Liver (tissue), 8 donors: ENCODE measurements at regions not wholly inside any gene's neighbourhood (a gene's known extent, or its start where the extent isn't known, plus 50 kb on each side); places are given as distances from the start of the nearest gene placed in this dataset.

Experiments used
- DNase-seq: peaks from one replicate; pipeline ENCODE4 v3.0.0-alpha.2; 2017; ENCODE audit warnings: low spot score
- H3K27ac ChIP-seq, 2 donors: one replicate each; pipeline ENCODE4 v1.7.0; 2013; ENCODE audit warnings: inconsistent platforms in 2 of 2, low read length in 2 of 2, control low read depth in 1 of 2, low read depth in 1 of 2, mild to moderate bottlenecking in 1 of 2
- H3K27me3 ChIP-seq, 4 donors: one replicate each; pipeline versions ENCODE4 v1.6.1 to v1.7.0; 2013; ENCODE audit warnings: low read length in 3 of 4, inconsistent platforms in 1 of 4, mild to moderate bottlenecking in 1 of 4, moderate library complexity in 1 of 4; ENCODE audit not compliant: control insufficient read depth in 4 of 4, insufficient read depth in 4 of 4
- H3K36me3 ChIP-seq, 4 donors: one replicate each; pipeline versions ENCODE4 v1.6.1 to v1.7.0; 2013; ENCODE audit warnings: low read length in 3 of 4, mild to moderate bottlenecking in 3 of 4, low read depth in 1 of 4, moderate library complexity in 1 of 4; ENCODE audit not compliant: control insufficient read depth in 4 of 4, insufficient read depth in 3 of 4
- H3K4me1 ChIP-seq, 4 donors: one replicate each; pipeline versions ENCODE4 v1.6.1 to v1.7.0; 2013; ENCODE audit warnings: low read length in 3 of 4, mild to moderate bottlenecking in 3 of 4, moderate library complexity in 1 of 4; ENCODE audit not compliant: control insufficient read depth in 4 of 4, insufficient read depth in 4 of 4
- H3K4me3 ChIP-seq, 3 donors: one replicate each; pipeline versions ENCODE4 v1.6.1 to v1.7.0; 2013; ENCODE audit warnings: low read length in 3 of 3, control low read depth in 1 of 3, low read depth in 1 of 3, mild to moderate bottlenecking in 1 of 3
- H3K9ac ChIP-seq, 2 donors: one replicate each; pipeline ENCODE4 v1.7.0; 2013; ENCODE audit warnings: low read length in 2 of 2, mild to moderate bottlenecking in 2 of 2, moderate library complexity in 2 of 2, control low read depth in 1 of 2, low read depth in 1 of 2
- H3K9me3 ChIP-seq, 4 donors: one replicate each; pipeline versions ENCODE4 v1.6.1 to v1.7.0; 2013; ENCODE audit warnings: low read length in 3 of 4; ENCODE audit not compliant: control insufficient read depth in 4 of 4
- EGR1 ChIP-seq, 2 donors: IDR thresholded peaks; 2 replicates each; pipeline ENCODE4 v1.6.1; 2016 to 2018; ENCODE audit warnings: antibody characterized with exemption in 2 of 2, low read depth in 2 of 2
- FOXA1 ChIP-seq: IDR thresholded peaks from 2 replicates; pipeline ENCODE4 v1.6.1; 2016; ENCODE audit warnings: antibody characterized with exemption
- GABPA ChIP-seq, 2 donors: IDR thresholded peaks in 1 of 2; conservative IDR thresholded peaks in 1 of 2; 2 replicates each; pipeline ENCODE4 v1.6.1; 2016; ENCODE audit warnings: antibody characterized with exemption in 2 of 2, mild to moderate bottlenecking in 1 of 2, moderate library complexity in 1 of 2
- HNF4A ChIP-seq, 2 donors: conservative IDR thresholded peaks; 2 replicates each; pipeline ENCODE4 v1.6.1; 2016; ENCODE audit warnings: antibody characterized with exemption in 2 of 2, mild to moderate bottlenecking in 2 of 2
- HNF4G ChIP-seq: IDR thresholded peaks from 2 replicates; pipeline ENCODE4 v1.6.1; 2016; ENCODE audit warnings: antibody characterized with exemption
- NR2F2 ChIP-seq: IDR thresholded peaks from 2 replicates; pipeline ENCODE4 v1.6.1; 2016; ENCODE audit warnings: antibody characterized with exemption
- RAD21 ChIP-seq, 2 donors: IDR thresholded peaks; 2 replicates each; pipeline ENCODE4 v1.6.1; 2016; ENCODE audit warnings: antibody characterized with exemption in 2 of 2, mild to moderate bottlenecking in 2 of 2
- RXRA ChIP-seq, 2 donors: IDR thresholded peaks; 2 replicates each; pipeline ENCODE4 v1.6.1; 2017 to 2018; ENCODE audit warnings: antibody characterized with exemption in 2 of 2, mild to moderate bottlenecking in 1 of 2
- SP1 ChIP-seq: IDR thresholded peaks from 2 replicates; pipeline ENCODE4 v1.6.1; 2018; ENCODE audit warnings: antibody characterized with exemption, mild to moderate bottlenecking
- WGBS: extraction: QIAGEN DNeasy Blood & Tissue Kit; methylation state at CpG from one replicate; pipeline ENCODE4 v1.1.7; 2013; 5-methylcytosine and 5-hydroxymethylcytosine counted together
- TF ChIP-seq, protein P1 (sequence below): fragments of 150-350 bp; IDR thresholded peaks from 2 replicates; pipeline ENCODE4 v1.5.1; 2017; ENCODE audit warnings: improper control_type of control experiment, low read depth, low read length; ENCODE audit not compliant: missing input control
- TF ChIP-seq, protein P2 (sequence below): IDR thresholded peaks from 2 replicates; pipeline ENCODE4 v1.6.1; 2016; ENCODE audit warnings: antibody characterized with exemption
- TF ChIP-seq, protein P3 (sequence below): IDR thresholded peaks from 2 replicates; pipeline ENCODE4 v1.6.1; 2016; ENCODE audit warnings: antibody characterized with exemption, mild to moderate bottlenecking
- TF ChIP-seq, protein P4 (sequence below): IDR thresholded peaks from 2 replicates; pipeline ENCODE4 v1.6.1; 2016; ENCODE audit warnings: antibody characterized with exemption
- donor health status: healthy.
- donor health status: healthy.
- donor health status: healthy.
- donor health status: healthy.
- donor health status: healthy.

DNA sequence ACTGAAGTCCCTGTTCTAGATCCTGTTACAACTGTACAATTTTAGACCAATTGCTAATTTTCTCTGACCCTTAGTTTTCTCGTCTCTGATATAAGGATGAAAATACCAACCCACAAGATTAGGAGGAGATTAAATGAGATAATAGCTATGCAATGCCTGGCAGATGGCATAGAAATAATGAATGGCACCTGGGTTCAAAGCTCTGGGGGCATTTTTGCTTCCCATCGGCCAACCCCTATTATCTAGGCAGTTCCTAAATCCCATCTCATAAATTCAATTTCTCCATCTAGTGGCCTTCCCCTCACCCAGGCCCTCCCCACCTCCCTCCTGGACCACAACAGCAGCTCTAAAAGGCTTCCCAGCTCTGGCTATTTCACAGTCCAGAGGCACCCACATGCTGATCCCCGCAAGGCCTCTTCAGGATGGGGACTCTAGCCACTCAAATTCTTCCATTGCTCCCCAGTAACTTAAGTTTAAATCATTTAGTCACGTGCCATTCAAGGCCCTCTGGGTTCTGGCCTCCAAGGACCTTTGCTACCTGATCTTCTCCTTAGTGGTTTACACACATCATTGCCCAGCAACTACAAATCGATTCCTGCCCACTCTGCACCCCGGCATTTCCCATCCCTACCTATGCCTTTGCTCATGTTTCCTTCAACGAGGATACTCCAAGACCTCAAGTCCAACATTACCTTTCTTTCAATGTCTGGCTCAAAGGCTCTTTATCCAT, 202.4 kb upstream of the KLF14 start:
- 88% methylated on average over 7 of the region's 7 CpGs for WGBS
- no peak for DNase-seq
- Histone ChIP-seq H3K27me3 (no peaks in the 10 kb centered on the region), H3K4me3 (no peak overlapping the region), H3K27ac (no peak overlapping the region), H3K9ac (no peak overlapping the region), H3K36me3 (peaks cover 0 to 14% (median 5%) of the 10 kb centered on the region in 4 donors), H3K4me1 (peaks cover 0 to 3% (median 2%) of the 10 kb centered on the region in 4 donors), H3K9me3 (no peaks in the 10 kb centered on the region)
- TF ChIP-seq, protein P1, sequence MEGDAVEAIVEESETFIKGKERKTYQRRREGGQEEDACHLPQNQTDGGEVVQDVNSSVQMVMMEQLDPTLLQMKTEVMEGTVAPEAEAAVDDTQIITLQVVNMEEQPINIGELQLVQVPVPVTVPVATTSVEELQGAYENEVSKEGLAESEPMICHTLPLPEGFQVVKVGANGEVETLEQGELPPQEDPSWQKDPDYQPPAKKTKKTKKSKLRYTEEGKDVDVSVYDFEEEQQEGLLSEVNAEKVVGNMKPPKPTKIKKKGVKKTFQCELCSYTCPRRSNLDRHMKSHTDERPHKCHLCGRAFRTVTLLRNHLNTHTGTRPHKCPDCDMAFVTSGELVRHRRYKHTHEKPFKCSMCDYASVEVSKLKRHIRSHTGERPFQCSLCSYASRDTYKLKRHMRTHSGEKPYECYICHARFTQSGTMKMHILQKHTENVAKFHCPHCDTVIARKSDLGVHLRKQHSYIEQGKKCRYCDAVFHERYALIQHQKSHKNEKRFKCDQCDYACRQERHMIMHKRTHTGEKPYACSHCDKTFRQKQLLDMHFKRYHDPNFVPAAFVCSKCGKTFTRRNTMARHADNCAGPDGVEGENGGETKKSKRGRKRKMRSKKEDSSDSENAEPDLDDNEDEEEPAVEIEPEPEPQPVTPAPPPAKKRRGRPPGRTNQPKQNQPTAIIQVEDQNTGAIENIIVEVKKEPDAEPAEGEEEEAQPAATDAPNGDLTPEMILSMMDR, result no peak
- TF ChIP-seq RXRA (IDR thresholded peaks at IDR 0.05) (no peak), HNF4A (conservative IDR thresholded peaks at IDR 0.05) (no peak), HNF4G (no peak)

DNA sequence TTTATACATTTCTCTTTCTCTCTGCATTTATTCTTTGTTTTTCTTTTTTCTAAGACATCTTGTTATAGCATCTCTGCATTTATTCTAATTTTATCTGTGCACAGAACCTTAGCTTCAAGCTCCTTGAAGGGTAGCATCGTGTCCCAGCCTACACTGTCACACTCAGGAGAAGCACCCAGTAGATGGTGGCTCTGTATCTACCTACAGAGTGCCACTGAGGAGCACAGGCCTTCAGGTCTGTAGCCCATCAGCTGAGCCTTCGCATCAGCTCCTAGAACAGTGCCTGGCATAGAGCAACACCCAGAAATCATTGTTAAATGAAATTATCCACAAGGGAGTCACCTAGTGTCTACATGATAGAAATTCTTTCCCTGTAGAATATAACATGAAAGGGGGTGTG, 203.0 kb upstream of the KLF14 start:
- no peak for TF ChIP-seq GABPA (IDR thresholded peaks at IDR 0.05 in 1 of 2, conservative IDR thresholded peaks at IDR 0.05 in 1 of 2)
- no peak for TF ChIP-seq NR2F2
- TF ChIP-seq HNF4A (conservative IDR thresholded peaks at IDR 0.05), result no peak
- TF ChIP-seq, protein P2, sequence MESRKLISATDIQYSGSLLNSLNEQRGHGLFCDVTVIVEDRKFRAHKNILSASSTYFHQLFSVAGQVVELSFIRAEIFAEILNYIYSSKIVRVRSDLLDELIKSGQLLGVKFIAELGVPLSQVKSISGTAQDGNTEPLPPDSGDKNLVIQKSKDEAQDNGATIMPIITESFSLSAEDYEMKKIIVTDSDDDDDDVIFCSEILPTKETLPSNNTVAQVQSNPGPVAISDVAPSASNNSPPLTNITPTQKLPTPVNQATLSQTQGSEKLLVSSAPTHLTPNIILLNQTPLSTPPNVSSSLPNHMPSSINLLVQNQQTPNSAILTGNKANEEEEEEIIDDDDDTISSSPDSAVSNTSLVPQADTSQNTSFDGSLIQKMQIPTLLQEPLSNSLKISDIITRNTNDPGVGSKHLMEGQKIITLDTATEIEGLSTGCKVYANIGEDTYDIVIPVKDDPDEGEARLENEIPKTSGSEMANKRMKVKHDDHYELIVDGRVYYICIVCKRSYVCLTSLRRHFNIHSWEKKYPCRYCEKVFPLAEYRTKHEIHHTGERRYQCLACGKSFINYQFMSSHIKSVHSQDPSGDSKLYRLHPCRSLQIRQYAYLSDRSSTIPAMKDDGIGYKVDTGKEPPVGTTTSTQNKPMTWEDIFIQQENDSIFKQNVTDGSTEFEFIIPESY, result no peak
- no peak for TF ChIP-seq SP1
- TF ChIP-seq EGR1 (IDR thresholded peaks at IDR 0.05; ENCODE audit: low read depth in 2 of 2), result no peak
- TF ChIP-seq, protein P3, sequence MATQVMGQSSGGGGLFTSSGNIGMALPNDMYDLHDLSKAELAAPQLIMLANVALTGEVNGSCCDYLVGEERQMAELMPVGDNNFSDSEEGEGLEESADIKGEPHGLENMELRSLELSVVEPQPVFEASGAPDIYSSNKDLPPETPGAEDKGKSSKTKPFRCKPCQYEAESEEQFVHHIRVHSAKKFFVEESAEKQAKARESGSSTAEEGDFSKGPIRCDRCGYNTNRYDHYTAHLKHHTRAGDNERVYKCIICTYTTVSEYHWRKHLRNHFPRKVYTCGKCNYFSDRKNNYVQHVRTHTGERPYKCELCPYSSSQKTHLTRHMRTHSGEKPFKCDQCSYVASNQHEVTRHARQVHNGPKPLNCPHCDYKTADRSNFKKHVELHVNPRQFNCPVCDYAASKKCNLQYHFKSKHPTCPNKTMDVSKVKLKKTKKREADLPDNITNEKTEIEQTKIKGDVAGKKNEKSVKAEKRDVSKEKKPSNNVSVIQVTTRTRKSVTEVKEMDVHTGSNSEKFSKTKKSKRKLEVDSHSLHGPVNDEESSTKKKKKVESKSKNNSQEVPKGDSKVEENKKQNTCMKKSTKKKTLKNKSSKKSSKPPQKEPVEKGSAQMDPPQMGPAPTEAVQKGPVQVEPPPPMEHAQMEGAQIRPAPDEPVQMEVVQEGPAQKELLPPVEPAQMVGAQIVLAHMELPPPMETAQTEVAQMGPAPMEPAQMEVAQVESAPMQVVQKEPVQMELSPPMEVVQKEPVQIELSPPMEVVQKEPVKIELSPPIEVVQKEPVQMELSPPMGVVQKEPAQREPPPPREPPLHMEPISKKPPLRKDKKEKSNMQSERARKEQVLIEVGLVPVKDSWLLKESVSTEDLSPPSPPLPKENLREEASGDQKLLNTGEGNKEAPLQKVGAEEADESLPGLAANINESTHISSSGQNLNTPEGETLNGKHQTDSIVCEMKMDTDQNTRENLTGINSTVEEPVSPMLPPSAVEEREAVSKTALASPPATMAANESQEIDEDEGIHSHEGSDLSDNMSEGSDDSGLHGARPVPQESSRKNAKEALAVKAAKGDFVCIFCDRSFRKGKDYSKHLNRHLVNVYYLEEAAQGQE, result no peak
- no peak for TF ChIP-seq FOXA1
- TF ChIP-seq RXRA (IDR thresholded peaks at IDR 0.05), result no peak
- TF ChIP-seq, protein P4, sequence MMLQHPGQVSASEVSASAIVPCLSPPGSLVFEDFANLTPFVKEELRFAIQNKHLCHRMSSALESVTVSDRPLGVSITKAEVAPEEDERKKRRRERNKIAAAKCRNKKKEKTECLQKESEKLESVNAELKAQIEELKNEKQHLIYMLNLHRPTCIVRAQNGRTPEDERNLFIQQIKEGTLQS, result no peak
- TF ChIP-seq RAD21 (IDR thresholded peaks at IDR 0.05), result no peak
- no peak overlapping the region for H3K4me3 ChIP-seq
- no peaks in the 10 kb centered on the region for H3K27me3 ChIP-seq
- H3K9ac ChIP-seq, result no peak overlapping the region
- 97% methylated on average over 2 of the region's 2 CpGs for WGBS
- DNase-seq, result no peak
- H3K4me1 ChIP-seq, result peaks cover 0 to 3% (median 2%) of the 10 kb centered on the region in 4 donors
- H3K36me3 ChIP-seq, result peaks cover 0 to 14% (median 5%) of the 10 kb centered on the region in 4 donors
- no peak overlapping the region for H3K27ac ChIP-seq
- no peaks in the 10 kb centered on the region for H3K9me3 ChIP-seq
